GM19372 (cell line): ENCODE measurements at regions not wholly inside any gene's neighbourhood (a gene's known extent, or its start where the extent isn't known, plus 50 kb on each side); places are given as distances from the start of the nearest gene placed in this dataset.
A peak's percentile ranks its signal among the peaks of the same experiment; 100 is the strongest.

Experiments
- ATAC-seq: cut with Tn5 transposase; IDR thresholded peaks from one replicate; pipeline ENCODE4 v1.9.1; 2021; ENCODE audit warnings: mild to moderate bottlenecking, low read depth, moderate library complexity; ENCODE audit not compliant: unreplicated experiment

DNA sequence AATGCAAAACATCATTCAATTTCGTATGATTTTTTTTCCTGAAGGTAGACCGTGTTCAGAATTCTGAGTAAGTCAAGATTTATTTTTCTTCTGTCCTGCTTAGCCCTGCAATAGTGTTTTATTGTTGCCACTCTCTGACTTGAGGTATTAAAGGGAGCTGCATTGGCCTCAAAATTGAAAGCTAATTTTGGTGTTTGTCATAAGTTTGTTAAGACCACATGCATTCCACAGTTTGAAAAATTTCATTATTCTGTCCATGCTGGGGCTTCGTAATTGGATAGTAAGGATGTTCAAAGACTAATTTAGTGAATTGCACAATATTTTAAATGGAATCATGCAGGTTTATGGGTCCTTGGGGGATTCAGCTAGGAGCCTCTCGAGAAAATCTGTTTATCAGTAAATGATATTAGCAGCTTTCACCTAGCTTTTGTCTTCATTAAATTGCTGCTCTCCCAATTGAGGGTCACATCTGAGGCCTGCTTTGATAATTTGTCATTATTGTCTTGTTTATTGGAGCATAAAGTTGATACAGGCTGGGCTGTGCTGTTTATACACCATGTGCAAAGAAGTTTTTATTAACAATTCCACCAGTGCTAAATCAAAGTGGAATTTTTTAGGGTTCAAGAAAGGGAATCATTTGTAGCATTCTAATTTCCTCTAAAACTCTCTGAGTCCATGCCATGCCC, 339.8 kb upstream of the OBI1 start:
- no peak for ATAC-seq

- ATAC-seq, result no peak
Observed at GRCh38 chr13:78997902-78998629, 339.1 kb upstream of the OBI1 start.

DNA sequence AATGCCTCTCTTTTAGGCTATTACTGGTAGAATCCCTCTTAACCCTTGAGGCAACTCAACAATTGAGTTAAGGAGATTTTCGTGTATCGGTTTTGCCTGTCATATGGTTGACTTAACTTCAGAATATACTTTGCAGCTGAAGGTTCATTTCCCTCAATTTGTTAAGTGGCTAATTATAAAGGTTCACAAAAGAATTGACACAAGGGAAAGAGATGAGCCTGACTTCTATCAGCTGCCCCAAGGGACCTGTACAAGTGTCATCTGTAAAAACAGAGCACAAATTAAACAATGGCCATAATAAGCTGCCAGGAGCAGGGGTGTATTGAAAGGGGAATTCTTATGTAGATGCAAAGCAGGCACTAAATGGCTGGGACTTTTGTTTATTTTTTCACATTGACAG, 334.8 kb upstream of the OBI1 start:
- ATAC-seq, result no peak

- no peak for ATAC-seq
Observed at GRCh38 chr13:78981913-78982312, 323.0 kb upstream of the OBI1 start.

GRCh38 chr13:78979349-78979748, 320.4 kb upstream of the OBI1 start:
- no peak for ATAC-seq

- ATAC-seq, result peak; percentile 96
Observed at GRCh38 chr13:78978381-78978998, 319.5 kb upstream of the OBI1 start.

DNA sequence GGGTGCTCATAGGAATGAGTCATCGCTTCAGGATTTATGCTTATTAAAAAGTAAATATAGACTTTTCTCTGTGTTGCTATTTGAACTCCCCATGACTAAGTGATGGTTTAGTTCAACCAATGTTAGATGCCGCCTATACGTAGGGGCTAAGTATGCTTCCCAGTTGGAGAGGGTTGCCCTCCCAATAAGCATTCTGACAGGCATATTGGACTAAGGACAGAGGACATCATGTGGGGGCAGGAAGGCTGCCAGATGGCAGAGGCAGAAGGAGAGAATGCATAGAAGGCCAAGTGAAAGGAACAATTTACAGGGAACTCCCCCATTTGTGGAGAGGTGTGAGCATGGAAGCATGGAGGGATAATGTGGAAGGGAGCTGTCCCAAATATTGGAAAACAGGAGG, 318.4 kb upstream of the OBI1 start:
- no peak for ATAC-seq

DNA sequence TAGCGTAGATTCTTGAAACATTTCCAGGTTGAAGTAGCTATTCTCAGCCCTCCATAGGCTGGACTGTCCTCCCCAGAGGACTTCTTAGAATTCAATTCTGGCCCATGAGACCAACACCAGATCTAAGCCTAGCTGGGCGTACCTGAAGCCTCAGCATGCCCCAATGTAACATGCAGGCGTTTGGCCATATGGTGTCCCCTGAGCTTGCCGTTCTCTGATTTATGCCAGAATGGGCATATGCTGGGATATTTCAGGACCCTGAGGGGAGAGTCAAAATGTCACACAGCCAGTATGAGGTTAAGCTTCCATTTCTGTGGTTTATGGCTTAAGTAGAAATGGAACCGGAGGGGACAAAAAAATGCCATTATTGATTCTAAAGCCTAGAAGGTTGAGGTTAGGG, 317.7 kb upstream of the OBI1 start:
- ATAC-seq, result no peak

DNA sequence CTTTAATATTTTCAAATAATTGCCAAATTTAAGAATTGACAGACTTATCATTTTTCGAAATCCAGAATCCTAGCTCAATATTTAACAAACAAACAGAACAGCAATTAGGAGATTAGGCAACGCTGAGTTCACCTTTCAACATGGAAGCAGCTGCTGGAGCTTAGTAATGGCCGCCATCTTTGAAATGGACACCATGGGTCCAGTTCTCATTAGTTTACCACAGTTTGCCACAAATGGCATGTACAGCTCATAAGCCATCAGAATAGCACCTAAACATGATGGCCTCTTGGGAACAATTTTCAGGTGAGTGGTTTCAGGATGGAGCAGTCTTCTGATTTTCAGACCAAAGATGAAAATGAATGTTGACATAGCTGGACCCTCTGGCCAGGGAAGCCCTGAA, 313.6 kb upstream of the OBI1 start:
- ATAC-seq, result no peak

- no peak for ATAC-seq
Observed at GRCh38 chr13:78971355-78972025, 312.5 kb upstream of the OBI1 start.

GRCh38 chr13:78960881-78961280, 301.9 kb upstream of the OBI1 start:
- no peak for ATAC-seq

- no peak for ATAC-seq
Observed at GRCh38 chr13:78958006-78958405, 299.1 kb upstream of the OBI1 start.

GRCh38 chr13:78940455-78941130, 281.6 kb upstream of the OBI1 start:
- no peak for ATAC-seq

DNA sequence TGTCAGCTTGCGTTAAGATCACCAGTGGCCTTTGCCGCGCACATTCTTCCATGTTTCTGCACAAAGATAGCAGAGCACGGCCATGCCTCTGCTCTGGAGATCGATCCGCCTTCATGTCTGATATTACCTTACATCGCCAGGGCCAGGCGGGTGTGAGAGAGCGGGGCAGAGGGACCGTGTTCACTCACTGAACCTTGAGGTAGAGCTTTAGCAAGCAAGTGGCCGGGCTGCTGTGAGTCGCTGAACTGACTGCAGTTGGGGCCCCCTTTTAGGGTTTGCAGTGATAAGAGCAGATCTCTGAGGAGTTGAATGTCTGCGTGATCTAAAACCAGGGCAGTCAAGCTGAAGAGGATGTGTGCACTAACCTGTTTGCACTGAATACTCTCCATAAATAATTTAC, 275.4 kb upstream of the OBI1 start:
- no peak for ATAC-seq

GRCh38 chr13:78915015-78915414, 256.1 kb upstream of the OBI1 start:
- ATAC-seq, result no peak

DNA sequence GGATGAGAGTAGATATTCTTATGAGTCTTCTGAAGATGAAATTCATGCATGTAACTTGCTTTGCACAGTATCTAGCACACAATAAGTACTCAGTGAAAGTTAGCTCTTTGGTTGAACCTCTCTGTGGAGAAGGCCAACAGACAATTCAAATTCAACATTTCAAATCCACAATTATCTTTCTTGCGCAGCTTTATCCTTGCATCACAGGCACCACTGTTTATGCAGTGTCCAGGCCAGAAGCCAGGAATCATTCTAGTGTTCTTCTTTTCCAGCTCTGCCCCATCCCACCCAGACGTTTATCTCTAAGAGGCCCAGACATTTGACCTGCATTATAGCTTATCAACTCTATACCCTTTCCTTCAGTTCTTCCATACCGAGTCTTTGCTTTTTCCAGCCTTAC, 254.7 kb upstream of the OBI1 start:
- no peak for ATAC-seq

DNA sequence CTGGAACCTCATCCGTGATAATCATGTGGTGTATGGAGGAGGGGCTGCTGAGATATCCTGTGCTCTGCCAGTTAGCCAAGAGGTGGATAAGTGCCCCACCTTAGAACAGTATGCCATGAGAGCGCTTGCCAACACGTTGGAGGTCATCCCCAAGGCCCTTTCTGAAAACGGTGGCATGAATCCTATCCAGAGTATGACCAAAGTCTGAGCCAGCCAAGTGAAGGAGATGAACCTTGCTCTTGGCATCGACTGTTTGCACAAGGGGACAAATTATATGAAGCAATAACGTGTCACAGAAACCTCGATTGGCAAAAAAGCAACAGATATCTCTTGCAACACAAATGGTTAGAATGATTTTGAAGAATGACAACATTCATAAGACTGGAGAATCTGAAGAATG, 251.2 kb upstream of the OBI1 start:
- no peak for ATAC-seq

DNA sequence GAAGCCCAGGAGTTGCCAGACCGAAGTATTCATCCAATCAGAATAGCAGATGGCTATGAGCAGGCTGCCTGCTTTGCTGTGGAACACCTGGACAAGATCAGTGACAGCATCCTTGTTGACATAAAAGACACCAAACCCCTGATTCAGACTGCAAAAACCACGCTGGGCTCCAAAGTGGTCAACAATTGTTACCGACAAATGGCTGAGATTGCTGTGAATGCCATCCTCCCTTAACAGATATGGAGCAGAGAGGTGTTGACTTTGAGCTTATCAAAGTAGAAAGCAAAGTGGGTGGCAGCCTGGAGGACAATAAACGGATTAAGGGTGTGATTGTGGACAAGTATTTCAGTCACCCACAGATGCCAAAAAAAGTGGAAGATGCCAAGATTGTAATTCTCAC, 250.3 kb upstream of the OBI1 start:
- no peak for ATAC-seq

GRCh38 chr13:78907006-78907405, 248.1 kb upstream of the OBI1 start:
- no peak for ATAC-seq

DNA sequence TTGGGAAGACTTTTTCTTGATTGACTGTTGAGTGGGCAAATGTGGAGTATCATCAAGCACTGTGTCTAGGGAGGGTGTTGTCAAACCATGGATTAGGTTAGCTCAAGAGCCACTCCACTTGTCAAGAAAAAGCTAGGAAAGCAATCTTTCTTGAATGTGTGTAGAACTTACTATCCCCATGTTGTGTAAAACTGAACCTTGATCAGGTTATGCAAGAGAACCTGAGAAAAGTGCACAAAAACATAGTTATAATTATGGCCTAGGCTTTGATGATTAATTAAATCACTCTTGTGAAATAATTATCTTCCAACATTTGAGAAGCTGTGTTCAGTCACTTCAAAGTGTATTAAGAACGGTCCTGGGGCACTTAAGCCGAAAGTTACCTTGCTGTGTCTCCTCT, 238.2 kb upstream of the OBI1 start:
- ATAC-seq, result no peak

DNA sequence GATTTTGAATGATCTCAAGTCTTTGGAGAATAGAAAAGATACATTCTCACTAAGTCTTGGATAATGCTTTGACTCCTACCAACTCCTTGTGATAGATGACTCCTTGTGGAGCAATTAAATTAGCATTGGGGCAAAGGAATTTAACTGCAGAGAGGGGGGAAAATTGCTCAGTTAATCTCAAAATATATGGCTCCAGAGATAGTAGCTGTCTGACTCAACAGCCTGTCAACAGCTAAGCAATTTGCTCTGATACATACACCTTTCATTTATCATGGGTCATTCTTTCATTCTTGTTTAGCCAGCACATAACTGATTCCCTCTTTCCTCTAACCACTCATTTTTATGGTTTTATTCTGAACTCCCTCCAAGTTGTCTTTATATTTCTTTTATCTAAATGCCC, 225.6 kb upstream of the OBI1 start:
- ATAC-seq, result no peak
